H1 (cell line): ENCODE measurements at regions not wholly inside any gene's neighbourhood (a gene's known extent, or its start where the extent isn't known, plus 50 kb on each side); places are given as distances from the start of the nearest gene placed in this dataset.

Source experiments
- CTCF ChIA-PET: fragments of 300-600 bp; sonication (Branson Sonifier 250); formaldehyde crosslinking; loops from one replicate; lab custom pipeline; 2021; ENCODE audit not compliant: partially characterized antibody; lab: Charles Lee
- POLR2A ChIA-PET: fragments of 300-600 bp; sonication (Branson Sonifier 250); formaldehyde crosslinking; loops from one replicate; lab custom pipeline; 2021; ENCODE audit warnings: inconsistent platforms; ENCODE audit not compliant: partially characterized antibody; lab: Charles Lee
- DNase-seq, 2 experiments: peaks; one replicate each; pipeline versions ENCODE4 v3.0.0 to v3.0.0-alpha.2; 2010 to 2022; ENCODE audit warnings: low spot score in 2 of 2, low read depth in 1 of 2, mixed read lengths in 1 of 2
- FAIRE-seq: peaks from 2 replicates; lab custom pipeline; 2011; peaks lifted over from hg19 to GRCh38; lab: Jason Lieb, UNC
- H2AFZ ChIP-seq: 2 replicates; pipeline ENCODE4 v1.8.1; 2012; ENCODE audit warnings: low read length, inconsistent platforms
- H2AK5ac ChIP-seq: 2 replicates; pipeline ENCODE4 v1.6.1; 2013; ENCODE audit warnings: low read depth, low read length
- H2BK120ac ChIP-seq: replicated peaks from 2 replicates; pipeline ENCODE3; 2013; ENCODE audit warnings: low read depth, low read length, inconsistent platforms
- H2BK12ac ChIP-seq: 2 replicates; pipeline ENCODE4 v1.6.1; 2013; ENCODE audit warnings: low read depth, low read length
- H2BK15ac ChIP-seq: 2 replicates; pipeline ENCODE4 v1.6.1; 2013; ENCODE audit warnings: low read length
- H2BK20ac ChIP-seq: 2 replicates; pipeline ENCODE4 v1.6.1; 2013; ENCODE audit warnings: low read length
- H2BK5ac ChIP-seq: 2 replicates; pipeline ENCODE4 v1.6.1; 2013; ENCODE audit warnings: low read depth, low read length
- H3K14ac ChIP-seq: 2 replicates; pipeline ENCODE4 v1.6.1; 2013; ENCODE audit warnings: inconsistent platforms; ENCODE audit not compliant: insufficient read length
- H3K18ac ChIP-seq: 2 replicates; pipeline ENCODE4 v1.6.1; 2013; ENCODE audit warnings: low read length; ENCODE audit errors: extremely low read depth
- H3K23ac ChIP-seq: 2 replicates; pipeline ENCODE4 v1.6.1; 2013; ENCODE audit warnings: inconsistent platforms; ENCODE audit not compliant: insufficient read length
- H3K23me2 ChIP-seq: 2 replicates; pipeline ENCODE4 v1.6.1; 2013; ENCODE audit warnings: low read depth, low read length
- H3K27ac ChIP-seq: 2 replicates; pipeline ENCODE4 v1.6.1; 2011; ENCODE audit warnings: low read depth, low read length, inconsistent platforms
- H3K27me3 ChIP-seq, 4 experiments: replicated peaks in 1 of 4; 1 replicate in 1 of 4; 2 replicates in 3 of 4; pipeline versions ENCODE4 v1.6.1 to v1.8.1; 2011 to 2013; ENCODE audit warnings: low read length in 3 of 4, mild to moderate bottlenecking in 3 of 4, inconsistent platforms in 2 of 4, mixed read lengths in 2 of 4, moderate library complexity in 1 of 4; ENCODE audit not compliant: control insufficient read depth in 3 of 4, insufficient read depth in 3 of 4; ENCODE audit errors: extremely low read depth in 1 of 4
- H3K36me3 ChIP-seq, 4 experiments: 2 replicates each; pipeline versions ENCODE4 v1.6.1 to v1.8.1; 2011 to 2013; ENCODE audit warnings: mild to moderate bottlenecking in 4 of 4, low read length in 3 of 4, moderate library complexity in 2 of 4, control low read depth in 1 of 4, inconsistent platforms in 1 of 4; ENCODE audit not compliant: insufficient read depth in 4 of 4, control insufficient read depth in 2 of 4
- H3K4ac ChIP-seq: replicated peaks from 2 replicates; pipeline ENCODE3; 2013; ENCODE audit warnings: low read length, low read depth, mixed read lengths, inconsistent platforms; ENCODE audit not compliant: insufficient read length
- H3K4me1 ChIP-seq, 4 experiments: replicated peaks in 1 of 4; 1 replicate in 1 of 4; 2 replicates in 3 of 4; pipeline versions ENCODE4 v1.6.1 to v1.8.1; 2011 to 2013; ENCODE audit warnings: low read length in 3 of 4, inconsistent platforms in 2 of 4, mixed read lengths in 1 of 4; ENCODE audit not compliant: insufficient read depth in 4 of 4, control insufficient read depth in 3 of 4
- H3K4me2 ChIP-seq, 2 experiments: 2 replicates each; pipeline versions ENCODE4 v1.6.1 to v1.8.1; 2011 to 2013; ENCODE audit warnings: low read depth in 2 of 2, low read length in 2 of 2, control low read depth in 1 of 2, inconsistent platforms in 1 of 2, mild to moderate bottlenecking in 1 of 2; ENCODE audit not compliant: insufficient read depth in 1 of 2
- H3K4me3 ChIP-seq, 4 experiments: fragments of 200-600, 300-600 bp in 1 of 4; sonication (generic), shearing (Covaris generic), sonication (Bioruptor Twin) in 1 of 4; 2 replicates each; pipeline versions ENCODE4 v1.5.1 to v1.8.1; 2011 to 2016; ENCODE audit warnings: low read length in 4 of 4, low read depth in 3 of 4, control low read depth in 2 of 4, inconsistent platforms in 2 of 4, mild to moderate bottlenecking in 2 of 4, mixed read lengths in 1 of 4, moderate library complexity in 1 of 4; ENCODE audit not compliant: insufficient read depth in 2 of 4; ENCODE audit errors: extremely low read depth in 1 of 4
- H3K56ac ChIP-seq: replicated peaks from 2 replicates; pipeline ENCODE3; 2013; ENCODE audit warnings: low read depth, mild to moderate bottlenecking, mixed read lengths, low read length, inconsistent platforms; ENCODE audit not compliant: insufficient read length
- H3K79me1 ChIP-seq: 2 replicates; pipeline ENCODE4 v1.6.1; 2013; ENCODE audit warnings: low read depth, low read length, control low read depth
- H3K79me2 ChIP-seq, 2 experiments: 2 replicates each; pipeline versions ENCODE4 v1.6.1 to v1.8.1; 2012 to 2013; ENCODE audit warnings: low read length in 2 of 2, mild to moderate bottlenecking in 2 of 2, inconsistent platforms in 1 of 2; ENCODE audit not compliant: insufficient read depth in 2 of 2, control insufficient read depth in 1 of 2
- H3K9ac ChIP-seq, 4 experiments: replicated peaks in 1 of 4; 1 replicate in 1 of 4; 2 replicates in 3 of 4; pipeline versions ENCODE4 v1.6.1 to v1.8.1; 2011 to 2013; ENCODE audit warnings: low read depth in 3 of 4, low read length in 3 of 4, control low read depth in 2 of 4, mild to moderate bottlenecking in 2 of 4, moderate library complexity in 2 of 4, inconsistent platforms in 1 of 4; ENCODE audit errors: extremely low read depth in 1 of 4
- H3K9me3 ChIP-seq, 2 experiments: 2 replicates each; pipeline versions ENCODE4 v1.6.1 to v1.8.1; 2012 to 2013; ENCODE audit warnings: mild to moderate bottlenecking in 2 of 2, moderate library complexity in 2 of 2, control low read depth in 1 of 2, inconsistent platforms in 1 of 2, low read depth in 1 of 2, low read length in 1 of 2, mixed read lengths in 1 of 2; ENCODE audit not compliant: insufficient read depth in 2 of 2
- H4K20me1 ChIP-seq, 2 experiments: replicated peaks in 1 of 2; 2 replicates each; pipeline versions ENCODE3 to v1.8.1; 2011 to 2013; ENCODE audit warnings: inconsistent platforms in 2 of 2, low read length in 2 of 2, mild to moderate bottlenecking in 1 of 2; ENCODE audit not compliant: insufficient read depth in 2 of 2, control insufficient read depth in 1 of 2
- H4K5ac ChIP-seq: 2 replicates; pipeline ENCODE4 v1.6.1; 2013; ENCODE audit warnings: low read length, low read depth, mixed read lengths, inconsistent platforms; ENCODE audit not compliant: insufficient read length
- H4K8ac ChIP-seq: 2 replicates; pipeline ENCODE4 v1.8.0; 2013; ENCODE audit warnings: mild to moderate bottlenecking, moderate library complexity, low read length, inconsistent platforms; ENCODE audit not compliant: insufficient read depth; ENCODE audit errors: extremely low read depth
- H4K91ac ChIP-seq: replicated peaks from 2 replicates; pipeline ENCODE3; 2013; ENCODE audit warnings: low read length, mixed read lengths, inconsistent platforms; ENCODE audit not compliant: insufficient read length
- BCL11A ChIP-seq, 2 experiments: IDR thresholded peaks; one replicate each; pipeline ENCODE4 v1.6.1; 2011; ENCODE audit warnings: low read depth in 2 of 2, low read length in 2 of 2, mild to moderate bottlenecking in 2 of 2
- CHD1 ChIP-seq: IDR thresholded peaks from 2 replicates; pipeline ENCODE4 v1.6.1; 2012; ENCODE audit warnings: low read depth, low read length, improper control_type of control experiment
- EZH2 ChIP-seq: fragments of 200-600 bp; sonication (generic); IDR thresholded peaks from 2 replicates; pipeline ENCODE4 v1.7.1; 2012; ENCODE audit warnings: low read depth, mild to moderate bottlenecking, moderate library complexity, low read length, inconsistent platforms; ENCODE audit not compliant: severe bottlenecking
- HDAC2 ChIP-seq, 2 experiments: fragments of 300-600 bp in 1 of 2; sonication (generic) in 1 of 2; IDR thresholded peaks; 2 replicates each; pipeline ENCODE4 v1.6.1; 2011 to 2012; ENCODE audit warnings: low read depth in 2 of 2, low read length in 2 of 2, mild to moderate bottlenecking in 2 of 2, moderate library complexity in 2 of 2, borderline replicate concordance in 1 of 2, inconsistent platforms in 1 of 2
- KDM4A ChIP-seq: IDR thresholded peaks from one replicate; pipeline ENCODE4 v1.7.1; 2012; ENCODE audit warnings: low read depth, mild to moderate bottlenecking, moderate library complexity, low read length, inconsistent platforms; ENCODE audit not compliant: severe bottlenecking
- MAFK ChIP-seq: IDR thresholded peaks from 2 replicates; pipeline ENCODE4 v1.6.1; 2012; ENCODE audit warnings: low read depth, mild to moderate bottlenecking, improper control_type of control experiment, low read length
- MAX ChIP-seq: IDR thresholded peaks from 2 replicates; pipeline ENCODE4 v1.6.1; 2012; ENCODE audit warnings: inconsistent platforms
- PHF8 ChIP-seq: fragments of 200-600 bp; sonication (generic); conservative IDR thresholded peaks from 2 replicates; pipeline ENCODE4 v1.7.1; 2012; ENCODE audit warnings: low read depth, mild to moderate bottlenecking, inconsistent platforms, low read length, moderate library complexity
- SIN3A ChIP-seq, 2 experiments: IDR thresholded peaks in 1 of 2; conservative IDR thresholded peaks in 1 of 2; 2 replicates each; pipeline ENCODE4 v1.6.1; 2011 to 2012; ENCODE audit warnings: low read length in 2 of 2, improper control_type of control experiment in 1 of 2, low read depth in 1 of 2, mild to moderate bottlenecking in 1 of 2
- TAF1 ChIP-seq: IDR thresholded peaks from 2 replicates; pipeline ENCODE4 v1.6.1; 2011; ENCODE audit warnings: mild to moderate bottlenecking, low read depth, low read length
- TBP ChIP-seq: IDR thresholded peaks from 2 replicates; pipeline ENCODE4 v1.6.1; 2011; ENCODE audit warnings: low read depth, low read length, improper control_type of control experiment
- TCF12 ChIP-seq: IDR thresholded peaks from 2 replicates; pipeline ENCODE4 v1.6.1; 2011; ENCODE audit warnings: low read depth, mild to moderate bottlenecking, low read length
- USF2 ChIP-seq: IDR thresholded peaks from 2 replicates; pipeline ENCODE4 v1.6.1; 2011; ENCODE audit warnings: low read length, improper control_type of control experiment
- WGBS, 2 experiments: shearing (Covaris generic) in 1 of 2; methylation state at CpG; one replicate each; pipeline versions ENCODE4 v1.1.6 to v1.1.7; 2013 to 2015; ENCODE audit warnings: low lambda C conversion rate in 2 of 2, mixed read lengths in 2 of 2, inconsistent platforms in 1 of 2, low coverage in 1 of 2, missing lambda C conversion rate in 1 of 2; ENCODE audit not compliant: insufficient replicate concordance in 2 of 2, insufficient coverage in 1 of 2, insufficient read length in 1 of 2; ENCODE audit errors: extremely low coverage in 1 of 2, missing lambda C conversion rate in 1 of 2; 5-methylcytosine and 5-hydroxymethylcytosine counted together

DNA sequence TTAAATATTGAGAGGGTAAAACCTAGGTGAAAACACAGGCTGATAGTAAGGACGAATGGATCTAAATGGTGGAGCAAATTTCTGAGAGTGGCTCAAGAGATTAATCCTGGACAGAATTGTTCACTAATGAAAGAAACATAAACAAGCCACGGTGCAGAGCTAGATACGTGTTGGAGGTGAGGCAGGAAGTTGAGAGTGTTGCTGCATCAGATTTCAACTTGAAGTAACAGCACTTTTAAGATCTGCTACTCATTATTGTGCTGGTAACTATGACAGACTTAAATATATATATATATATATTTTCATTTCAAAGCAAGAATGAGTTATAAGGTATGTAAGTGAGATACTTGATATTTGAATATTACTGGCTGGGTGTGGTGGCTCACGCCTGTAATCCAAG lies 64.9 kb downstream of the PTGS2 start:
- no peak overlapping the region for H2AK5ac ChIP-seq
- no peak overlapping the region for H3K4me2 ChIP-seq
- H3K79me1 ChIP-seq, result no peaks in the 10 kb centered on the region
- H2BK120ac ChIP-seq, result no peak overlapping the region
- no peak overlapping the region for H3K56ac ChIP-seq
- H2BK15ac ChIP-seq, result no peak overlapping the region
- H3K4me1 ChIP-seq, result no peaks in the 10 kb centered on the region
- no peak overlapping the region for H3K4me3 ChIP-seq
- FAIRE-seq, result no peak
- no peak overlapping the region for H4K8ac ChIP-seq
- no peak overlapping the region for H3K9ac ChIP-seq
- H3K14ac ChIP-seq, result no peak overlapping the region
- ChIA-PET CTCF (interaction anchor here (0.5 to 1.5 kb wide), 5 partner anchors 9 to 309 kb away, joined by 3 to 10 read pairs (median 3); partner anchors contain the start of gene PTGS2), POLR2A (no interaction called here)
- DNase-seq, result no peak
- H3K36me3 ChIP-seq, result no peaks in the 10 kb centered on the region
- no peaks in the 10 kb centered on the region for H4K20me1 ChIP-seq
- H3K27me3 ChIP-seq, result no peaks in the 10 kb centered on the region
- H3K4ac ChIP-seq, result no peak overlapping the region
- H3K9me3 ChIP-seq, result no peaks in the 10 kb centered on the region
- peaks cover 2% of the 10 kb centered on the region; the same call in 1 of the 2 replicates for H3K23me2 ChIP-seq
- H2AFZ ChIP-seq, result no peak overlapping the region
- no peak overlapping the region for H2BK20ac ChIP-seq
- no peak overlapping the region for H4K91ac ChIP-seq
- H4K5ac ChIP-seq, result no peak overlapping the region
- no peak overlapping the region for H3K23ac ChIP-seq
- H3K27ac ChIP-seq, result no peak overlapping the region
- no peak overlapping the region for H2BK5ac ChIP-seq
- WGBS, 2 experiments, result 95% methylated on average over 4 of the region's 4 CpGs; no CpG with 5 or more reads in 1 of the 2 experiments
- H2BK12ac ChIP-seq, result no peak overlapping the region
- H3K79me2 ChIP-seq, result no peaks in the 10 kb centered on the region
- no peak overlapping the region for H3K18ac ChIP-seq
- no peak for TF ChIP-seq HDAC2 (IDR thresholded peaks at IDR 0.05; ENCODE audit: borderline replicate concordance in 1 of 2, low read depth in 2 of 2, low read length in 2 of 2)
- TF ChIP-seq TBP, result no peak
- TF ChIP-seq CHD1, result no peak
- no peak for TF ChIP-seq TCF12
- no peak for TF ChIP-seq TAF1
- no peak for TF ChIP-seq KDM4A
- no peak for TF ChIP-seq PHF8
- no peak for TF ChIP-seq MAX
- TF ChIP-seq MAFK, result no peak
- no peak for TF ChIP-seq SIN3A (conservative IDR thresholded peaks at IDR 0.05 in 1 of 2, IDR thresholded peaks at IDR 0.05 in 1 of 2; ENCODE audit: low read depth in 1 of 2, low read length in 2 of 2)
- no peak for TF ChIP-seq EZH2
- TF ChIP-seq USF2, result no peak
- TF ChIP-seq BCL11A (IDR thresholded peaks at IDR 0.05; ENCODE audit: low read depth in 2 of 2, low read length in 2 of 2), result no peak
